ENCODE measurements at regions not wholly inside any gene's neighbourhood (a gene's known extent, or its start where the extent isn't known, plus 50 kb on each side); places are given as distances from the start of the nearest gene placed in this dataset.

DNA sequence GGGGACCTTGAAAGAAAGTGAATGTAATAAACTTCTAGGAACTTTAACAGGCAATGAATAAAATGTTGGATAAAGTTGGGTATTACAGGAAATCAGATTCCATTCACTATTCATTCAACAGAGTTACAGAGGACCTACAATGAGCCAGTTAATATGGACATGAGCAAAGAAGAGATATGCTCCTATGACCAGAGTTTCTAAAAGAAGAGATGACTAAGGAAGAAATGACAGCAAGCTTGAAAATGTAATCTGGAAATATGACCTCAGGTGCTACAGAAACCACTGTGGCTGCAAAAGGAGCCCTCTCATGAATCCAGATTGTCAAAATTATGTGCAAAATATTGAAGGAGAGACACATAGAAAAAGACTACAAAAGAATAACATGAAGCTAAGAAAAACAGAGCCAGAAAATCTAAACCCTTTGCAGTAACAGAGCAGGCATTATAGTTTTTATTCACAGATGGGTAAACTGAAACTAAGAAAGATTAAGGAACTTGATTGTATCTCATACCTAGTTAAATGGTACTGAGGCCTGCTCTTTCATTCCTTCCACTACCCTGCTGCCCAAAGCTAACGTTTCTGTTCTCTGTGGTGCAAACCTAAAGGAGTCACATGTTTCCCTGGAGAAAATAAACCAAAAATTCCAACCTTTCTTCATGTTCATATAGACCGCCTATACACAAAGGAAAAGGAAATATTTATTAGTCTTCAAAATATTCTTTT is 378.3 kb downstream of the GBA3 start:
- no peak for DNase-seq (ENCODE audit: low read depth)
- TF ChIP-seq, protein P1, sequence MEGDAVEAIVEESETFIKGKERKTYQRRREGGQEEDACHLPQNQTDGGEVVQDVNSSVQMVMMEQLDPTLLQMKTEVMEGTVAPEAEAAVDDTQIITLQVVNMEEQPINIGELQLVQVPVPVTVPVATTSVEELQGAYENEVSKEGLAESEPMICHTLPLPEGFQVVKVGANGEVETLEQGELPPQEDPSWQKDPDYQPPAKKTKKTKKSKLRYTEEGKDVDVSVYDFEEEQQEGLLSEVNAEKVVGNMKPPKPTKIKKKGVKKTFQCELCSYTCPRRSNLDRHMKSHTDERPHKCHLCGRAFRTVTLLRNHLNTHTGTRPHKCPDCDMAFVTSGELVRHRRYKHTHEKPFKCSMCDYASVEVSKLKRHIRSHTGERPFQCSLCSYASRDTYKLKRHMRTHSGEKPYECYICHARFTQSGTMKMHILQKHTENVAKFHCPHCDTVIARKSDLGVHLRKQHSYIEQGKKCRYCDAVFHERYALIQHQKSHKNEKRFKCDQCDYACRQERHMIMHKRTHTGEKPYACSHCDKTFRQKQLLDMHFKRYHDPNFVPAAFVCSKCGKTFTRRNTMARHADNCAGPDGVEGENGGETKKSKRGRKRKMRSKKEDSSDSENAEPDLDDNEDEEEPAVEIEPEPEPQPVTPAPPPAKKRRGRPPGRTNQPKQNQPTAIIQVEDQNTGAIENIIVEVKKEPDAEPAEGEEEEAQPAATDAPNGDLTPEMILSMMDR (IDR thresholded peaks at IDR 0.05; ENCODE audit: insufficient read depth, low read depth, low read length, missing control alignments) = no peak
- no peak overlapping the region for H3K4me3 ChIP-seq (ENCODE audit: low read depth, low read length)

DNA sequence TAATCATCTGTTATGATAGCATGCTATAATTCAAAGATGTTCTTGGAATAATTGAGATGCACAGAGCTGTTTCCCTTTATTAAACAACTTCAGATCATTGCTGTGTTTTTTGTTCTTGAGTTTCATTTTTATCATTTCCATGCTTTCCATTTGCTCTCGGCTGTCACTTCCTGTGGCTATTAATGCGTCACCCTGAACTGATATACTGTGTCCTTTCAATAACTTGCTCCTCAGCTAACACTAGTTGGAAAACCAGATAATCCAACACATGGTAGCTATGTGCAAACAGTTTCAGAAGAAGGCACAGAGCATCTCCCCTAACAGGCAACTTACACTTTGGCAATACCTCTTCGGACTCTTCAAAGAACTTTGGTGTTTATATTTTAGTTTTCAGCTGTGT is 376.0 kb downstream of the GBA3 start:
- TF ChIP-seq, protein P1 (IDR thresholded peaks at IDR 0.05; ENCODE audit: insufficient read depth, low read depth, low read length, missing control alignments) = no peak
- H3K4me3 ChIP-seq (ENCODE audit: low read depth, low read length) = no peak overlapping the region
- no peak for DNase-seq (ENCODE audit: low read depth)

DNA sequence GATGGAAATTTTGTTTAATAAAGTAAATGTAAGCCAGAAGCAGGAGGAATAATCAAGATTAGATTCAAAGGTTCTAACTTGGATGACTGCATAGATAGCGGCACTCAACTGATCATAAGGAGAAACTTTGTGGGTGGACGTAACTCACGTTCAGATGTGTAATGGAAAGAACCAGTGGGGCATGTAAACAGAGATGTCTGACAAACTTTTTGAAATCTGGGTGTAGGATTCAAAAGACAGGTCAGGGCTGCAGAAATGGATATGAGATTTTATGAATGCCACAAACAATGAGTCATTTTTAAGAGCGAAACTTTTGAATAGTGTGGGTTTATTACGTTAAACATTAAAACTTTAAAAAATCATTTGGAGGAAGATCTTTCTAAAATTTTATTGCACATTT is 375.6 kb downstream of the GBA3 start:
- no peak for DNase-seq (ENCODE audit: low read depth)
- TF ChIP-seq, protein P1 (IDR thresholded peaks at IDR 0.05; ENCODE audit: insufficient read depth, low read depth, low read length, missing control alignments) = no peak
- H3K4me3 ChIP-seq (ENCODE audit: low read depth, low read length) = no peak overlapping the region

DNA sequence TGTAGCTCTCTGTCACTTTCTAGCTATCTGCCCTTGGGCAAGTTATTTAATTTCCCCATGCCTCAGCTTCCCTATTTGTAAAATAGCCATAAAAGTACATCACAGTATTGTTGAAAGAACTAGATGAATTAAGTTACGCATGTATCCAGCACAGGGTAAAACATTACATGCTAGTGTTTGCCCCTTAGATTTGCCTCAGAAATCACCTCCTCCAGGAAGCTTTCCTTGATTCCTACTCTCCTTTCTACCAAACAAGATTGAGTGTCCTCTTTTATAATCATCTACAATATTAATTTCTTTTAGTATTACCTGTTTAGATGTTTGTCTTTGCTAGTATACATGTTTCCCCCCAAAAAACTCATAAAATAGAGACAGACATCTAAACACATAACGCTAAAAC is 369.5 kb downstream of the GBA3 start:
- no peak overlapping the region for H3K4me3 ChIP-seq (ENCODE audit: low read depth, low read length)
- no peak for DNase-seq (ENCODE audit: low read depth)
- TF ChIP-seq, protein P1 (IDR thresholded peaks at IDR 0.05; ENCODE audit: insufficient read depth, low read depth, low read length, missing control alignments) = no peak

DNA sequence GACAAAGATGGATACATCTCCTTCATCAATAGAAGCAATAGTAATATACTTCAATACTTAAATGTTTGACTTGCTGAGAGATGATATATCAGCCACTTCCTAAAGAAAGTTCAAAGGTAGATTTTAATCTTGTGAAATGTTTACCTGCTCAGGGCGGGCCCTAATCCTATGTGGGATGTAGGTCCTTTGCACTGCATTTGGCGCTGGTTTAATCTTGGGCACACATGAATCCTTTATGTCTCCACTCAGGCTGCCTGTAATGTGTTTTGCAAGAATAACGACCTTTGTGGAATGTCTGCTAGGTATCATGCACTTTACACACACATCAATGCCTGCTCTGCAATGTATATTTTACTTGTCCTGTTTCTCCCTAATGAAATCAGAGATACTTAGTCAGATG is 368.7 kb downstream of the GBA3 start:
- H3K4me3 ChIP-seq (ENCODE audit: low read depth, low read length) = no peak overlapping the region
- TF ChIP-seq, protein P1 (IDR thresholded peaks at IDR 0.05; ENCODE audit: insufficient read depth, low read depth, low read length, missing control alignments) = no peak
- DNase-seq (ENCODE audit: low read depth) = no peak

DNA sequence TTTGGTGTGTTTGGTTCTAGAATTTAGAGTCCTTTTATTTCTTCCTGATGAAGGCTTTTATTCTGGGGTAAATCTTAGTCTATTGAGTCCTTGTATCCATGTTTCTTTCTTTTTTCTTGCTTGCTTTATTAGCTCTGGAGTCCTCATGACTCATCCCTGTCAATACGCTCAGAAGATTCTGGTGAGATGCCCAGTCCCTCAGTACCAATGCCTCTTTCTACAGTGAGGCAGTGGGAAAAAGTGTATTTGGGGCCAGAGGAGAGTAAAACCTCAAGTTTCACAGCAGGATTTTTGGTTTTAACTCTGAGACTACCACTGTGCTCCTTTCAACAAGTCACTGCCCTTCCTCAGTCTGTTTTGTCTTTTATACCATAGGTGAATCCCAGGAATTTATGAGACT is 368.0 kb downstream of the GBA3 start:
- TF ChIP-seq, protein P1 (IDR thresholded peaks at IDR 0.05; ENCODE audit: insufficient read depth, low read depth, low read length, missing control alignments) = no peak
- DNase-seq (ENCODE audit: low read depth) = no peak
- no peak overlapping the region for H3K4me3 ChIP-seq (ENCODE audit: low read depth, low read length)

Data from GM12865 (cell line).